IgD-negative memory B cell (primary cell): ENCODE measurements at regions not wholly inside any gene's neighbourhood (a gene's known extent, or its start where the extent isn't known, plus 50 kb on each side); places are given as distances from the start of the nearest gene placed in this dataset.
"Not testable (repeated sequence)": the region's sequence is repeated elsewhere in the genome, so short reads cannot be mapped to it uniquely, and the experiment has no call there.

ENCODE experiments used
- H3K27ac Mint-ChIP-seq, 3 donors: one replicate each; pipeline ENCODE4 v1.8.0; 2020 to 2022; ENCODE audit warnings: mild to moderate bottlenecking in 3 of 3, mixed read lengths in 3 of 3, moderate library complexity in 1 of 3
- H3K27me3 Mint-ChIP-seq: one replicate; pipeline ENCODE4 v1.8.0; 2021; ENCODE audit warnings: mixed read lengths
- H3K36me3 Mint-ChIP-seq: one replicate; pipeline ENCODE4 v1.8.0; 2020; ENCODE audit warnings: mild to moderate bottlenecking, mixed read lengths
- H3K4me1 Mint-ChIP-seq, 3 donors: one replicate each; pipeline ENCODE4 v1.8.0; 2020 to 2022; ENCODE audit warnings: mixed read lengths in 3 of 3, mild to moderate bottlenecking in 1 of 3
- H3K4me3 Mint-ChIP-seq, 4 donors: one replicate each; pipeline ENCODE4 v1.8.0; 2020 to 2022; ENCODE audit warnings: mild to moderate bottlenecking in 4 of 4, mixed read lengths in 4 of 4, moderate library complexity in 3 of 4
- H3K9me3 Mint-ChIP-seq, 3 donors: one replicate each; pipeline ENCODE4 v1.8.0; 2020 to 2021; ENCODE audit warnings: mixed read lengths in 3 of 3, mild to moderate bottlenecking in 1 of 3

GRCh38 chr3:145483992-145484391 is 677.0 kb downstream of the PLOD2 start:
- Mint-ChIP-seq H3K27ac (no peak overlapping the region), H3K36me3 (no peaks in the 10 kb centered on the region), H3K4me3 (no peak overlapping the region), H3K4me1 (no peaks in the 10 kb centered on the region), H3K9me3 (peaks cover 0 to 11% (median 0%) of the 10 kb centered on the region in 3 donors), H3K27me3 (no peaks in the 10 kb centered on the region)

- Mint-ChIP-seq H3K9me3 (no peaks in the 10 kb centered on the region), H3K27me3 (no peaks in the 10 kb centered on the region), H3K27ac (no peak overlapping the region), H3K36me3 (no peaks in the 10 kb centered on the region), H3K4me1 (no peaks in the 10 kb centered on the region), H3K4me3 (no peak overlapping the region)
Observed at GRCh38 chr3:145489011-145489410, 672.0 kb downstream of the PLOD2 start.

- H3K36me3 Mint-ChIP-seq: no peaks in the 10 kb centered on the region
- H3K9me3 Mint-ChIP-seq: no peaks in the 10 kb centered on the region
- H3K4me1 Mint-ChIP-seq: no peaks in the 10 kb centered on the region
- no peak overlapping the region for H3K4me3 Mint-ChIP-seq
- no peak overlapping the region for H3K27ac Mint-ChIP-seq
- no peaks in the 10 kb centered on the region for H3K27me3 Mint-ChIP-seq
Observed at GRCh38 chr3:145490088-145491048, 670.6 kb downstream of the PLOD2 start.

- Mint-ChIP-seq H3K36me3 (no peaks in the 10 kb centered on the region), H3K4me1 (no peaks in the 10 kb centered on the region), H3K9me3 (no peaks in the 10 kb centered on the region), H3K27ac (no peak overlapping the region), H3K4me3 (no peak overlapping the region), H3K27me3 (no peaks in the 10 kb centered on the region)
Observed at GRCh38 chr3:145492456-145492855, 668.5 kb downstream of the PLOD2 start.

- H3K4me3 Mint-ChIP-seq, H3K27me3 Mint-ChIP-seq, H3K9me3 Mint-ChIP-seq, H3K4me1 Mint-ChIP-seq, H3K27ac Mint-ChIP-seq, H3K36me3 Mint-ChIP-seq: not testable (repeated sequence)
Observed at GRCh38 chr3:145517416-145517815, 643.6 kb downstream of the PLOD2 start.

GRCh38 chr3:145518639-145519038 is 642.3 kb downstream of the PLOD2 start:
- H3K9me3 Mint-ChIP-seq: peaks cover 0 to 4% (median 0%) of the 10 kb centered on the region in 3 donors
- H3K4me3 Mint-ChIP-seq: no peak overlapping the region
- H3K4me1 Mint-ChIP-seq: no peaks in the 10 kb centered on the region
- no peaks in the 10 kb centered on the region for H3K36me3 Mint-ChIP-seq
- no peak overlapping the region for H3K27ac Mint-ChIP-seq
- H3K27me3 Mint-ChIP-seq: no peaks in the 10 kb centered on the region

GRCh38 chr3:145519398-145520047 is 641.5 kb downstream of the PLOD2 start:
- no peak overlapping the region for H3K27ac Mint-ChIP-seq
- H3K4me1 Mint-ChIP-seq: no peaks in the 10 kb centered on the region
- H3K9me3 Mint-ChIP-seq: peaks cover 0 to 4% (median 0%) of the 10 kb centered on the region in 3 donors
- H3K4me3 Mint-ChIP-seq: no peak overlapping the region
- no peaks in the 10 kb centered on the region for H3K27me3 Mint-ChIP-seq
- no peaks in the 10 kb centered on the region for H3K36me3 Mint-ChIP-seq

GRCh38 chr3:145522179-145522578 is 638.8 kb downstream of the PLOD2 start:
- Mint-ChIP-seq H3K4me1 (no peaks in the 10 kb centered on the region), H3K9me3 (peaks cover 0 to 4% (median 0%) of the 10 kb centered on the region in 3 donors), H3K36me3 (no peaks in the 10 kb centered on the region), H3K27me3 (no peaks in the 10 kb centered on the region), H3K4me3 (no peak overlapping the region), H3K27ac (no peak overlapping the region)

- no peaks in the 10 kb centered on the region for H3K27me3 Mint-ChIP-seq
- H3K4me1 Mint-ChIP-seq: no peaks in the 10 kb centered on the region
- peaks cover 0 to 2% (median 0%) of the 10 kb centered on the region in 3 donors for H3K9me3 Mint-ChIP-seq
Observed at GRCh38 chr3:145522893-145523651, 637.9 kb downstream of the PLOD2 start.

GRCh38 chr3:145531548-145531947 is 629.4 kb downstream of the PLOD2 start:
- no peak overlapping the region for H3K27ac Mint-ChIP-seq

More at GRCh38 chr3:145522893-145523651, 637.9 kb downstream of the PLOD2 start:
- Mint-ChIP-seq H3K36me3 (no peaks in the 10 kb centered on the region), H3K27ac (no peak overlapping the region), H3K4me3 (no peak overlapping the region)

GRCh38 chr3:145533696-145534095 is 627.3 kb downstream of the PLOD2 start:
- Mint-ChIP-seq H3K27ac (no peak overlapping the region), H3K9me3 (no peaks in the 10 kb centered on the region), H3K27me3 (no peaks in the 10 kb centered on the region), H3K36me3 (no peaks in the 10 kb centered on the region), H3K4me3 (no peak overlapping the region), H3K4me1 (no peaks in the 10 kb centered on the region)

More at GRCh38 chr3:145531548-145531947, 629.4 kb downstream of the PLOD2 start:
- Mint-ChIP-seq H3K27me3 (no peaks in the 10 kb centered on the region), H3K9me3 (no peaks in the 10 kb centered on the region), H3K36me3 (no peaks in the 10 kb centered on the region), H3K4me3 (no peak overlapping the region), H3K4me1 (no peaks in the 10 kb centered on the region)

- Mint-ChIP-seq H3K4me3 (no peak overlapping the region), H3K27ac (no peak overlapping the region), H3K27me3 (no peaks in the 10 kb centered on the region), H3K36me3 (no peaks in the 10 kb centered on the region), H3K9me3 (no peaks in the 10 kb centered on the region), H3K4me1 (no peaks in the 10 kb centered on the region)
Observed at GRCh38 chr3:145536461-145536860, 624.5 kb downstream of the PLOD2 start.

- H3K27ac Mint-ChIP-seq: no peak overlapping the region
- H3K27me3 Mint-ChIP-seq: peaks cover 2% of the 10 kb centered on the region
- no peaks in the 10 kb centered on the region for H3K36me3 Mint-ChIP-seq
- peaks cover 0 to 9% (median 4%) of the 10 kb centered on the region in 3 donors for H3K9me3 Mint-ChIP-seq
- no peak overlapping the region for H3K4me3 Mint-ChIP-seq
- no peaks in the 10 kb centered on the region for H3K4me1 Mint-ChIP-seq
Observed at GRCh38 chr3:145550522-145550921, 610.5 kb downstream of the PLOD2 start.

- Mint-ChIP-seq H3K9me3 (peaks cover 2 to 8% (median 4%) of the 10 kb centered on the region in 3 donors), H3K27ac (no peak overlapping the region), H3K27me3 (no peaks in the 10 kb centered on the region), H3K4me3 (no peak overlapping the region), H3K4me1 (no peaks in the 10 kb centered on the region), H3K36me3 (no peaks in the 10 kb centered on the region)
Observed at GRCh38 chr3:145557405-145557804, 603.6 kb downstream of the PLOD2 start.

GRCh38 chr3:145578471-145578870 is 582.5 kb downstream of the PLOD2 start:
- H3K9me3 Mint-ChIP-seq: peaks cover 0 to 3% (median 2%) of the 10 kb centered on the region in 3 donors
- H3K36me3 Mint-ChIP-seq: no peaks in the 10 kb centered on the region
- no peak overlapping the region for H3K4me3 Mint-ChIP-seq
- no peak overlapping the region for H3K27ac Mint-ChIP-seq
- no peaks in the 10 kb centered on the region for H3K27me3 Mint-ChIP-seq
- H3K4me1 Mint-ChIP-seq: no peaks in the 10 kb centered on the region
